SK-N-SH (cell line): ENCODE measurements at regions not wholly inside any gene's neighbourhood (a gene's known extent, or its start where the extent isn't known, plus 50 kb on each side); places are given as distances from the start of the nearest gene placed in this dataset.

Experiments used
- CTCF ChIA-PET: fragments of 300-600, 350-600 bp; formaldehyde crosslinking; extraction: SDS; loops from one replicate; lab custom pipeline; 2021; lab: Yijun Ruan, JAX
- POLR2A ChIA-PET: fragments of 350-600 bp; sonication (Branson Sonifier 250); formaldehyde crosslinking; extraction: SDS; loops from one replicate; lab custom pipeline; 2020; ENCODE audit warnings: antibody characterized with exemption, inconsistent platforms; lab: Yijun Ruan, JAX
- DNase-seq: peaks from one replicate; pipeline ENCODE4 v3.0.0; 2012
- H2AFZ ChIP-seq: fragments of 200-600 bp; sonication (generic); 2 replicates; pipeline ENCODE4 v1.8.1; 2016; ENCODE audit warnings: antibody characterized with exemption, mild to moderate bottlenecking, low read depth
- H3F3A ChIP-seq: fragments of 200-600 bp; sonication (generic); replicated peaks from 2 replicates; pipeline ENCODE3; 2016; ENCODE audit warnings: antibody characterized with exemption, mild to moderate bottlenecking; ENCODE audit not compliant: insufficient read depth
- H3K27ac ChIP-seq, 2 experiments: fragments of 200-500 bp in 1 of 2; fragments of 200-600 bp in 1 of 2; sonication (Bioruptor generic) in 1 of 2; sonication (generic), shearing (Covaris generic) in 1 of 2; 2 replicates each; pipeline versions ENCODE4 v1.5.1 to v1.6.1; 2014 to 2016; ENCODE audit warnings: low read depth in 2 of 2, inconsistent platforms in 1 of 2, low read length in 1 of 2, mild to moderate bottlenecking in 1 of 2, mixed read lengths in 1 of 2
- H3K27me3 ChIP-seq: fragments of 200-600 bp; sonication (generic), shearing (Covaris generic); 2 replicates; pipeline ENCODE4 v1.6.1; 2016; ENCODE audit warnings: mixed run types; ENCODE audit not compliant: insufficient read depth
- H3K36me3 ChIP-seq, 2 experiments: fragments of 200-500 bp in 1 of 2; fragments of 200-600 bp in 1 of 2; sonication (Bioruptor generic) in 1 of 2; sonication (generic) in 1 of 2; replicated peaks in 1 of 2; 2 replicates each; pipeline versions ENCODE3 to v1.5.1; 2014 to 2016; ENCODE audit warnings: low read length in 1 of 2, mild to moderate bottlenecking in 1 of 2; ENCODE audit not compliant: insufficient read depth in 2 of 2, control insufficient read depth in 1 of 2
- H3K4me1 ChIP-seq, 2 experiments: fragments of 200-500 bp in 1 of 2; fragments of 200-600 bp in 1 of 2; sonication (Bioruptor generic) in 1 of 2; sonication (generic), shearing (Covaris generic) in 1 of 2; 2 replicates each; pipeline versions ENCODE4 v1.5.1 to v1.6.1; 2014 to 2016; ENCODE audit warnings: low read depth in 1 of 2, low read length in 1 of 2, mixed run types in 1 of 2; ENCODE audit not compliant: insufficient read depth in 2 of 2, control insufficient read depth in 1 of 2
- H3K4me2 ChIP-seq: fragments of 200-600 bp; sonication (generic), shearing (Covaris generic); 2 replicates; pipeline ENCODE4 v1.6.1; 2017; ENCODE audit warnings: mixed run types
- H3K4me3 ChIP-seq, 2 experiments: fragments of 200-500 bp in 1 of 2; fragments of 200-600 bp in 1 of 2; sonication (Bioruptor generic) in 1 of 2; sonication (generic), shearing (Covaris generic) in 1 of 2; 2 replicates each; pipeline versions ENCODE4 v1.5.1 to v1.8.1; 2014 to 2016; ENCODE audit warnings: low read depth in 2 of 2, inconsistent platforms in 1 of 2, low read length in 1 of 2, mild to moderate bottlenecking in 1 of 2, mixed read lengths in 1 of 2, moderate library complexity in 1 of 2
- H3K79me2 ChIP-seq: fragments of 200-600 bp; sonication (generic); 2 replicates; pipeline ENCODE4 v1.8.1; 2017; ENCODE audit warnings: mild to moderate bottlenecking; ENCODE audit not compliant: insufficient read depth
- H3K9ac ChIP-seq: fragments of 200-600 bp; sonication (generic); 2 replicates; pipeline ENCODE4 v1.6.1; 2017; ENCODE audit warnings: mixed run types
- H3K9me2 ChIP-seq: fragments of 200-600 bp; sonication (generic); 2 replicates; pipeline ENCODE4 v1.6.1; 2017; ENCODE audit warnings: mixed run types
- H3K9me3 ChIP-seq: fragments of 200-600 bp; sonication (generic); 2 replicates; pipeline ENCODE4 v1.6.1; 2017; ENCODE audit warnings: mixed run types, mild to moderate bottlenecking, moderate library complexity
- H4K20me1 ChIP-seq: fragments of 200-600 bp; sonication (generic); 2 replicates; pipeline ENCODE4 v1.6.1; 2017; ENCODE audit warnings: mild to moderate bottlenecking, mixed run types; ENCODE audit not compliant: insufficient read depth
- CHD2 ChIP-seq: fragments of 150-350 bp; IDR thresholded peaks from 2 replicates; pipeline ENCODE4 v1.6.1; 2018; ENCODE audit warnings: low read length; ENCODE audit not compliant: partially characterized antibody
- ELF1 ChIP-seq: IDR thresholded peaks from 2 replicates; pipeline ENCODE4 v1.4.0; 2012
- EP300 ChIP-seq, 2 experiments: IDR thresholded peaks; 2 replicates each; pipeline versions ENCODE4 v1.4.0 to v1.6.1; 2012; ENCODE audit warnings: borderline replicate concordance in 1 of 2, low read depth in 1 of 2, low read length in 1 of 2
- EZH2phosphoT487 ChIP-seq: fragments of 200-600 bp; sonication (generic); IDR thresholded peaks from 2 replicates; pipeline ENCODE4 v1.6.1; 2017; ENCODE audit warnings: low read depth, mixed run types, mild to moderate bottlenecking, antibody characterized with exemption, moderate library complexity, borderline replicate concordance
- GATA2 ChIP-seq: sonication (generic); formaldehyde crosslinking; IDR thresholded peaks from 2 replicates; pipeline ENCODE4 v1.5.0; 2020; ENCODE audit warnings: mild to moderate bottlenecking, missing genetic modification reagents
- JUND ChIP-seq: IDR thresholded peaks from 2 replicates; pipeline ENCODE4 v1.4.0; 2012
- MEF2A ChIP-seq: IDR thresholded peaks from 2 replicates; pipeline ENCODE4 v1.4.0; 2012; ENCODE audit warnings: low read depth, borderline replicate concordance
- NFIC ChIP-seq: IDR thresholded peaks from 2 replicates; pipeline ENCODE4 v1.4.0; 2012; ENCODE audit warnings: borderline replicate concordance
- POLR2AphosphoS5 ChIP-seq: IDR thresholded peaks from 2 replicates; pipeline ENCODE4 v1.6.1; 2012; ENCODE audit warnings: low read depth, low read length
- RCOR1 ChIP-seq: fragments of 150-350 bp; IDR thresholded peaks from 2 replicates; pipeline ENCODE4 v1.6.1; 2017; ENCODE audit warnings: antibody characterized with exemption, low read length
- RFX5 ChIP-seq: IDR thresholded peaks from 2 replicates; pipeline ENCODE4 v1.6.1; 2012; ENCODE audit warnings: mild to moderate bottlenecking, improper control_type of control experiment, low read length
- RXRA ChIP-seq: IDR thresholded peaks from 2 replicates; pipeline ENCODE4 v1.4.0; 2012; ENCODE audit warnings: low read depth, mild to moderate bottlenecking, borderline replicate concordance
- SIN3A ChIP-seq: IDR thresholded peaks from 2 replicates; pipeline ENCODE4 v1.6.1; 2012; ENCODE audit warnings: low read depth, mild to moderate bottlenecking, low read length, moderate library complexity, borderline replicate concordance
- TCF12 ChIP-seq: IDR thresholded peaks from 2 replicates; pipeline ENCODE4 v1.4.0; 2012
- YY1 ChIP-seq: IDR thresholded peaks from 2 replicates; pipeline ENCODE4 v1.4.0; 2012; ENCODE audit warnings: low read depth, mild to moderate bottlenecking
- TF ChIP-seq, protein P1 (sequence below): fragments of 200-600 bp; sonication (generic); IDR thresholded peaks from 2 replicates; pipeline ENCODE4 v1.6.1; 2017; ENCODE audit warnings: antibody characterized with exemption, mild to moderate bottlenecking, moderate library complexity
- TF ChIP-seq, protein P2 (sequence below): fragments of 150-350 bp; IDR thresholded peaks from 2 replicates; pipeline ENCODE4 v1.6.1; 2017; ENCODE audit warnings: antibody characterized with exemption, low read length, low read depth, borderline replicate concordance
- TF ChIP-seq, protein P3 (sequence below): IDR thresholded peaks from 2 replicates; pipeline ENCODE4 v1.4.0; 2012; ENCODE audit warnings: low read depth, borderline replicate concordance
- TF ChIP-seq, protein P4 (sequence below): fragments of 150-350 bp; IDR thresholded peaks from 2 replicates; pipeline ENCODE4 v1.6.1; 2016; ENCODE audit warnings: mild to moderate bottlenecking, low read depth, low read length
- TF ChIP-seq, protein P5 (sequence below): IDR thresholded peaks from 2 replicates; pipeline ENCODE4 v1.6.1; 2012; ENCODE audit warnings: mild to moderate bottlenecking, low read depth, low read length, moderate library complexity
- TF ChIP-seq, protein P6 (sequence below): IDR thresholded peaks from 2 replicates; pipeline ENCODE4; 2012

DNA sequence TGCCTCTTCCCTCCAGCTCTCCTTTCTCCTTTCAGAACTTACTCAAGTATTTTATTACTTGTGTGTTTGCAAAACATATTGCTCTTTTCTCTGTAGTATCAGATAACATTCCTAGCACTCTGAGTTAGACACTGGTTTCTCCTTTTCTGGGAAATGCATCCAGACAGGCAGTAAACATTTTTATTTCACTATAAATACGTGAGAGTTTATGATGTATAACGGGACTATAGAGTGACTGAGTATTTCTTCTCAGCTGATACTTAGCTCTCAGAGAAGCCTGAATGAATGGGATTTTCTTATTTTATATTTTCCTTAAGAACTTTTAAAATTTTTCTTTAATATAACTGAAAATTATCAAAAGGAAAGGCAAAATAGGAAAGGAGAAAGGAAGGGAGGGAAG lies 211.2 kb upstream of the EDNRB start (continued):
- TF ChIP-seq, protein P1, sequence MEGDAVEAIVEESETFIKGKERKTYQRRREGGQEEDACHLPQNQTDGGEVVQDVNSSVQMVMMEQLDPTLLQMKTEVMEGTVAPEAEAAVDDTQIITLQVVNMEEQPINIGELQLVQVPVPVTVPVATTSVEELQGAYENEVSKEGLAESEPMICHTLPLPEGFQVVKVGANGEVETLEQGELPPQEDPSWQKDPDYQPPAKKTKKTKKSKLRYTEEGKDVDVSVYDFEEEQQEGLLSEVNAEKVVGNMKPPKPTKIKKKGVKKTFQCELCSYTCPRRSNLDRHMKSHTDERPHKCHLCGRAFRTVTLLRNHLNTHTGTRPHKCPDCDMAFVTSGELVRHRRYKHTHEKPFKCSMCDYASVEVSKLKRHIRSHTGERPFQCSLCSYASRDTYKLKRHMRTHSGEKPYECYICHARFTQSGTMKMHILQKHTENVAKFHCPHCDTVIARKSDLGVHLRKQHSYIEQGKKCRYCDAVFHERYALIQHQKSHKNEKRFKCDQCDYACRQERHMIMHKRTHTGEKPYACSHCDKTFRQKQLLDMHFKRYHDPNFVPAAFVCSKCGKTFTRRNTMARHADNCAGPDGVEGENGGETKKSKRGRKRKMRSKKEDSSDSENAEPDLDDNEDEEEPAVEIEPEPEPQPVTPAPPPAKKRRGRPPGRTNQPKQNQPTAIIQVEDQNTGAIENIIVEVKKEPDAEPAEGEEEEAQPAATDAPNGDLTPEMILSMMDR: no peak
- TF ChIP-seq EP300 (IDR thresholded peaks at IDR 0.05; ENCODE audit: borderline replicate concordance in 1 of 2, low read depth in 1 of 2, low read length in 1 of 2): no peak
- TF ChIP-seq YY1: no peak
- TF ChIP-seq, protein P2, sequence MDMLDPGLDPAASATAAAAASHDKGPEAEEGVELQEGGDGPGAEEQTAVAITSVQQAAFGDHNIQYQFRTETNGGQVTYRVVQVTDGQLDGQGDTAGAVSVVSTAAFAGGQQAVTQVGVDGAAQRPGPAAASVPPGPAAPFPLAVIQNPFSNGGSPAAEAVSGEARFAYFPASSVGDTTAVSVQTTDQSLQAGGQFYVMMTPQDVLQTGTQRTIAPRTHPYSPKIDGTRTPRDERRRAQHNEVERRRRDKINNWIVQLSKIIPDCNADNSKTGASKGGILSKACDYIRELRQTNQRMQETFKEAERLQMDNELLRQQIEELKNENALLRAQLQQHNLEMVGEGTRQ: no peak
- TF ChIP-seq, protein P3, sequence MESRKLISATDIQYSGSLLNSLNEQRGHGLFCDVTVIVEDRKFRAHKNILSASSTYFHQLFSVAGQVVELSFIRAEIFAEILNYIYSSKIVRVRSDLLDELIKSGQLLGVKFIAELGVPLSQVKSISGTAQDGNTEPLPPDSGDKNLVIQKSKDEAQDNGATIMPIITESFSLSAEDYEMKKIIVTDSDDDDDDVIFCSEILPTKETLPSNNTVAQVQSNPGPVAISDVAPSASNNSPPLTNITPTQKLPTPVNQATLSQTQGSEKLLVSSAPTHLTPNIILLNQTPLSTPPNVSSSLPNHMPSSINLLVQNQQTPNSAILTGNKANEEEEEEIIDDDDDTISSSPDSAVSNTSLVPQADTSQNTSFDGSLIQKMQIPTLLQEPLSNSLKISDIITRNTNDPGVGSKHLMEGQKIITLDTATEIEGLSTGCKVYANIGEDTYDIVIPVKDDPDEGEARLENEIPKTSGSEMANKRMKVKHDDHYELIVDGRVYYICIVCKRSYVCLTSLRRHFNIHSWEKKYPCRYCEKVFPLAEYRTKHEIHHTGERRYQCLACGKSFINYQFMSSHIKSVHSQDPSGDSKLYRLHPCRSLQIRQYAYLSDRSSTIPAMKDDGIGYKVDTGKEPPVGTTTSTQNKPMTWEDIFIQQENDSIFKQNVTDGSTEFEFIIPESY: no peak
- no peak for TF ChIP-seq RFX5
- TF ChIP-seq, protein P4, sequence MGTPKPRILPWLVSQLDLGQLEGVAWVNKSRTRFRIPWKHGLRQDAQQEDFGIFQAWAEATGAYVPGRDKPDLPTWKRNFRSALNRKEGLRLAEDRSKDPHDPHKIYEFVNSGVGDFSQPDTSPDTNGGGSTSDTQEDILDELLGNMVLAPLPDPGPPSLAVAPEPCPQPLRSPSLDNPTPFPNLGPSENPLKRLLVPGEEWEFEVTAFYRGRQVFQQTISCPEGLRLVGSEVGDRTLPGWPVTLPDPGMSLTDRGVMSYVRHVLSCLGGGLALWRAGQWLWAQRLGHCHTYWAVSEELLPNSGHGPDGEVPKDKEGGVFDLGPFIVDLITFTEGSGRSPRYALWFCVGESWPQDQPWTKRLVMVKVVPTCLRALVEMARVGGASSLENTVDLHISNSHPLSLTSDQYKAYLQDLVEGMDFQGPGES: no peak
- no peak for TF ChIP-seq EZH2phosphoT487
- TF ChIP-seq, all 33 proteins: peak for 0

DNA sequence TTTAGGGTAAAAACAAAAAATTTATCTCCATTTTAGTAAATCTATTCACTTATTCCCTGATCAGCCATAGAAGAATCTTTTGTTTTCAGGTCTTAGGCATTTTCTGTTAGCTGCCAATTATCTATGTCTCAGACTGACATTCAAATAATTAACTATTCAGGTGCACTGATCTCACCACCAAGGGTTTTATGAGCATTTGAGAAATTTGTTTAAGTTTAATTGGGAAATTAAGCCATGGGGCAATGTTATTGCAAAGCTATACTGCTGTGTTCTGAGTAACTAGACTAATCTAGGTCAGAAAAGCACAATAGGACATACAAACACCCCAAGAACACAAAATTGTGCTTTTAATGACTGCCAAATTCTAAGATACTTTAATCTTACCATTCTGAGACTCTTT lies 210.7 kb upstream of the EDNRB start:
- Histone ChIP-seq H3K9me3 (no peaks in the 10 kb centered on the region), H3K4me2 (no peak overlapping the region), H3K4me1 (no peaks in the 10 kb centered on the region; a peak in 2 of 4 replicates), H3K79me2 (no peaks in the 10 kb centered on the region), H3K9ac (no peak overlapping the region), H3K36me3 (no peaks in the 10 kb centered on the region), H3K27ac (no peak overlapping the region), H2AFZ (no peak overlapping the region), H3K27me3 (no peaks in the 10 kb centered on the region; the same call in 1 of the 2 replicates), H3F3A (peaks cover 2% of the 10 kb centered on the region), H3K9me2 (no peaks in the 10 kb centered on the region), H3K4me3 (no peak overlapping the region), H4K20me1 (no peaks in the 10 kb centered on the region)
- ChIA-PET POLR2A (no interaction called here), CTCF (interaction anchor here (0.6 to 1.4 kb wide), 3 partner anchors 8 to 849 kb away, joined by 3 to 4 read pairs (median 3); no protein-coding TSS in a partner anchor)
- DNase-seq: no peak
- TF ChIP-seq RXRA (no peak), ELF1 (no peak), MEF2A (no peak), RFX5 (no peak), RCOR1 (no peak), GATA2 (CRISPR knock-in tag) (no peak), JUND (no peak), NFIC (no peak), CHD2 (no peak), TCF12 (no peak), POLR2AphosphoS5 (no peak), SIN3A (no peak)
- TF ChIP-seq, protein P5, sequence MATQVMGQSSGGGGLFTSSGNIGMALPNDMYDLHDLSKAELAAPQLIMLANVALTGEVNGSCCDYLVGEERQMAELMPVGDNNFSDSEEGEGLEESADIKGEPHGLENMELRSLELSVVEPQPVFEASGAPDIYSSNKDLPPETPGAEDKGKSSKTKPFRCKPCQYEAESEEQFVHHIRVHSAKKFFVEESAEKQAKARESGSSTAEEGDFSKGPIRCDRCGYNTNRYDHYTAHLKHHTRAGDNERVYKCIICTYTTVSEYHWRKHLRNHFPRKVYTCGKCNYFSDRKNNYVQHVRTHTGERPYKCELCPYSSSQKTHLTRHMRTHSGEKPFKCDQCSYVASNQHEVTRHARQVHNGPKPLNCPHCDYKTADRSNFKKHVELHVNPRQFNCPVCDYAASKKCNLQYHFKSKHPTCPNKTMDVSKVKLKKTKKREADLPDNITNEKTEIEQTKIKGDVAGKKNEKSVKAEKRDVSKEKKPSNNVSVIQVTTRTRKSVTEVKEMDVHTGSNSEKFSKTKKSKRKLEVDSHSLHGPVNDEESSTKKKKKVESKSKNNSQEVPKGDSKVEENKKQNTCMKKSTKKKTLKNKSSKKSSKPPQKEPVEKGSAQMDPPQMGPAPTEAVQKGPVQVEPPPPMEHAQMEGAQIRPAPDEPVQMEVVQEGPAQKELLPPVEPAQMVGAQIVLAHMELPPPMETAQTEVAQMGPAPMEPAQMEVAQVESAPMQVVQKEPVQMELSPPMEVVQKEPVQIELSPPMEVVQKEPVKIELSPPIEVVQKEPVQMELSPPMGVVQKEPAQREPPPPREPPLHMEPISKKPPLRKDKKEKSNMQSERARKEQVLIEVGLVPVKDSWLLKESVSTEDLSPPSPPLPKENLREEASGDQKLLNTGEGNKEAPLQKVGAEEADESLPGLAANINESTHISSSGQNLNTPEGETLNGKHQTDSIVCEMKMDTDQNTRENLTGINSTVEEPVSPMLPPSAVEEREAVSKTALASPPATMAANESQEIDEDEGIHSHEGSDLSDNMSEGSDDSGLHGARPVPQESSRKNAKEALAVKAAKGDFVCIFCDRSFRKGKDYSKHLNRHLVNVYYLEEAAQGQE: no peak
- TF ChIP-seq, protein P6, sequence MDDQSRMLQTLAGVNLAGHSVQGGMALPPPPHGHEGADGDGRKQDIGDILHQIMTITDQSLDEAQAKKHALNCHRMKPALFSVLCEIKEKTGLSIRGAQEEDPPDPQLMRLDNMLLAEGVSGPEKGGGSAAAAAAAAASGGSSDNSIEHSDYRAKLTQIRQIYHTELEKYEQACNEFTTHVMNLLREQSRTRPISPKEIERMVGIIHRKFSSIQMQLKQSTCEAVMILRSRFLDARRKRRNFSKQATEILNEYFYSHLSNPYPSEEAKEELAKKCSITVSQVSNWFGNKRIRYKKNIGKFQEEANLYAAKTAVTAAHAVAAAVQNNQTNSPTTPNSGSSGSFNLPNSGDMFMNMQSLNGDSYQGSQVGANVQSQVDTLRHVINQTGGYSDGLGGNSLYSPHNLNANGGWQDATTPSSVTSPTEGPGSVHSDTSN: no peak
